HCT116 (cell line): ENCODE measurements at regions not wholly inside any gene's neighbourhood (a gene's known extent, or its start where the extent isn't known, plus 50 kb on each side); places are given as distances from the start of the nearest gene placed in this dataset.

ENCODE experiments used
- ATAC-seq: fragments of 200-7000 bp; cut with Tn5 transposase; 2 replicates; pipeline ENCODE4 v1.9.1; 2020; ENCODE audit warnings: mild to moderate bottlenecking, moderate library complexity
- BruUV-seq: library from RNA; stranded (reverse); fragments of 400-500 nt; replicated peaks from 2 replicates; lab custom pipeline; 2021; lab: Mats Ljungman, UMichigan
- CTCF ChIA-PET: fragments of 300-600 bp; sonication (Branson Sonifier 250); formaldehyde crosslinking; loops from one replicate; lab custom pipeline; 2021; ENCODE audit warnings: antibody characterized with exemption; lab: Charles Lee
- POLR2A ChIA-PET: fragments of 300-600, 350-600 bp; sonication (Branson Sonifier 250); formaldehyde crosslinking; loops from one replicate; lab custom pipeline; 2021; ENCODE audit warnings: antibody characterized with exemption; lab: Charles Lee
- RAD21 ChIA-PET, 2 experiments: fragments of 300-600 bp; sonication (Branson Sonifier 250); formaldehyde crosslinking; loops; one replicate each; lab custom pipeline; 2023; ENCODE audit warnings: low total read pairs in 2 of 2; ENCODE audit not compliant: uncharacterized antibody in 2 of 2, unreplicated experiment in 2 of 2, low non-redundant PET in 1 of 2; lab: Charles Lee
- DNase-seq: peaks from one replicate; pipeline ENCODE4 v3.0.0-alpha.2; 2010; ENCODE audit warnings: low read depth, low spot score
- H2AFZ ChIP-seq: fragments of 200-600 bp; shearing (Covaris generic), sonication (generic); 2 replicates; pipeline ENCODE4 v1.6.1; 2017; ENCODE audit warnings: low read depth, mixed run types, mixed read lengths, antibody characterized with exemption, low read length; ENCODE audit not compliant: poor library complexity, severe bottlenecking
- H3K27ac ChIP-seq: 2 replicates; pipeline ENCODE4 v1.5.1; 2012; ENCODE audit warnings: low read depth, low read length
- H3K27me3 ChIP-seq: fragments of 200-600 bp; sonication (generic); 2 replicates; pipeline ENCODE4 v1.6.1; 2016; ENCODE audit warnings: mixed run types, low read length, mixed read lengths; ENCODE audit not compliant: insufficient read depth
- H3K36me3 ChIP-seq, 2 experiments: fragments of 200-500 bp in 1 of 2; fragments of 200-600 bp in 1 of 2; sonication (Bioruptor generic) in 1 of 2; sonication (generic) in 1 of 2; 2 replicates each; pipeline versions ENCODE4 v1.5.1 to v1.6.1; 2014 to 2016; ENCODE audit warnings: low read length in 2 of 2, inconsistent platforms in 1 of 2, mixed read lengths in 1 of 2, mixed run types in 1 of 2; ENCODE audit not compliant: insufficient read depth in 2 of 2, control insufficient read depth in 1 of 2
- H3K4me1 ChIP-seq, 2 experiments: fragments of 200-600 bp in 1 of 2; sonication (generic) in 1 of 2; 2 replicates each; pipeline versions ENCODE4 v1.5.1 to v1.6.1; 2012 to 2017; ENCODE audit warnings: low read length in 2 of 2, inconsistent platforms in 1 of 2, mild to moderate bottlenecking in 1 of 2, mixed read lengths in 1 of 2, mixed run types in 1 of 2, moderate library complexity in 1 of 2; ENCODE audit not compliant: insufficient read depth in 2 of 2, control insufficient read depth in 1 of 2
- H3K4me2 ChIP-seq: fragments of 200-600 bp; sonication (generic); 2 replicates; pipeline ENCODE4 v1.6.1; 2017; ENCODE audit warnings: mixed run types, low read length, mixed read lengths
- H3K4me3 ChIP-seq, 2 experiments: fragments of 200-600 bp in 1 of 2; sonication (generic) in 1 of 2; replicated peaks in 1 of 2; 2 replicates each; pipeline ENCODE4 v1.5.1; 2011 to 2016; ENCODE audit warnings: low read length in 2 of 2, control low read depth in 1 of 2, low read depth in 1 of 2, mild to moderate bottlenecking in 1 of 2, mixed read lengths in 1 of 2, mixed run types in 1 of 2
- H3K79me2 ChIP-seq: fragments of 200-600 bp; sonication (generic); 2 replicates; pipeline ENCODE4 v1.6.1; 2017; ENCODE audit warnings: mild to moderate bottlenecking, mixed run types, low read length, moderate library complexity, mixed read lengths; ENCODE audit not compliant: insufficient read depth
- H3K9ac ChIP-seq: fragments of 200-600 bp; sonication (generic); 2 replicates; pipeline ENCODE4 v1.6.1; 2016; ENCODE audit warnings: low read length, mixed read lengths
- H3K9me2 ChIP-seq: fragments of 200-600 bp; sonication (generic), shearing (Covaris generic); 2 replicates; pipeline ENCODE4 v1.6.1; 2017; ENCODE audit warnings: mixed run types, mild to moderate bottlenecking, moderate library complexity; ENCODE audit not compliant: insufficient read depth
- H3K9me3 ChIP-seq, 2 experiments: fragments of 200-500 bp in 1 of 2; fragments of 200-600 bp in 1 of 2; sonication (Bioruptor generic) in 1 of 2; sonication (generic) in 1 of 2; 2 replicates each; pipeline ENCODE4 v1.6.1; 2014 to 2017; ENCODE audit warnings: low read length in 2 of 2, mixed read lengths in 2 of 2, inconsistent platforms in 1 of 2, low read depth in 1 of 2, mild to moderate bottlenecking in 1 of 2, mixed run types in 1 of 2, moderate library complexity in 1 of 2; ENCODE audit not compliant: control insufficient read depth in 1 of 2, insufficient read depth in 1 of 2
- H4K20me1 ChIP-seq: fragments of 200-600 bp; sonication (generic), shearing (Covaris generic); 2 replicates; pipeline ENCODE4 v1.6.1; 2017; ENCODE audit warnings: mixed run types, mild to moderate bottlenecking, moderate library complexity; ENCODE audit not compliant: insufficient read depth
- EGR1 ChIP-seq: IDR thresholded peaks from 2 replicates; pipeline ENCODE4 v1.6.1; 2012; ENCODE audit warnings: low read depth
- EZH2 ChIP-seq: fragments of 200-600 bp; sonication (generic); IDR thresholded peaks from 2 replicates; pipeline ENCODE4 v1.6.1; 2017; ENCODE audit warnings: antibody characterized with exemption, mixed run types
- JUND ChIP-seq: IDR thresholded peaks from 2 replicates; pipeline ENCODE4 v1.6.1; 2012
- POLR2AphosphoS5 ChIP-seq: IDR thresholded peaks from 2 replicates; pipeline ENCODE4 v1.6.1; 2011; ENCODE audit warnings: mild to moderate bottlenecking, low read depth, low read length, moderate library complexity
- RAD21 ChIP-seq: IDR thresholded peaks from 2 replicates; pipeline ENCODE4 v1.6.1; 2012; ENCODE audit warnings: low read depth, mild to moderate bottlenecking
- SIN3A ChIP-seq: IDR thresholded peaks from 2 replicates; pipeline ENCODE4 v1.6.1; 2012; ENCODE audit warnings: low read depth
- TCF7L2 ChIP-seq: IDR thresholded peaks from 2 replicates; pipeline ENCODE4 v1.7.0; 2011; ENCODE audit warnings: borderline replicate concordance, inconsistent platforms; ENCODE audit not compliant: insufficient read depth, insufficient read length; ENCODE audit errors: extremely low read depth
- ZFX ChIP-seq: fragments of 450-650 bp; IDR thresholded peaks from 2 replicates; pipeline ENCODE4 v1.6.1; 2017
- ZNF274 ChIP-seq: fragments of 200-500 bp; sonication (Bioruptor generic); IDR thresholded peaks from 2 replicates; pipeline ENCODE4 v1.6.1; 2014; ENCODE audit warnings: mild to moderate bottlenecking, low read depth, low read length, inconsistent platforms
- intact Hi-C: fragments of 100-400 bp; cut with micrococcal nuclease; formaldehyde crosslinking; loops from 2 replicates; pipeline ENCODE4 v1.10.0; 2022
- TF ChIP-seq, protein P1 (sequence below): IDR thresholded peaks from 2 replicates; pipeline ENCODE4 v1.6.1; 2012
- TF ChIP-seq, protein P2 (sequence below): IDR thresholded peaks from 2 replicates; pipeline ENCODE4 v1.6.1; 2012; ENCODE audit warnings: low read depth
- TF ChIP-seq, protein P3 (sequence below): IDR thresholded peaks from 2 replicates; pipeline ENCODE4 v1.6.1; 2012

DNA sequence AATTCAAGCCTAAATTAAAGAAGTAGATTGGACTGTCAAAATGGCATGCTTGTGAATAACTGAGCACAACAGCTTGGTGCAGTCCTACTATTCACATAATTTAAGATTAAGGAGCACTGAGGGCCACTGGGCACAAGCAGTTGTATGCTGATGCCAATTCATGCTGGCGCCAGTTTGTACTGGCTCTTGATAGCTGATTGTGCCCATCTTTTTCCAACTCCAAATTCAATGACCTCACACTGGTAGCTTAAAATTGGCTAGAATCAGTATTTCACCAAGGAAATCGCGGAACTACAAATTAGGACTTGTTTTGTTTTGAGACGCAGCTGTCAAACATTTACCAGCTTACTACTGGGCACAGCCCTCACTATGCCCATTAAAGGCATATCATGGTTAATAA, 969.2 kb downstream of the JRKL start:
- Histone ChIP-seq H2AFZ (no peak overlapping the region), H3K36me3 (no peaks in the 10 kb centered on the region), H3K27ac (no peak overlapping the region)
- ATAC-seq (no peak), DNase-seq (no peak)
- no peak for TF ChIP-seq ZNF274
- no peak for TF ChIP-seq SIN3A
- no peak for TF ChIP-seq JUND
- no peak for TF ChIP-seq EGR1
- no peak for TF ChIP-seq RAD21
- TF ChIP-seq ZFX, result no peak
- TF ChIP-seq, protein P1, sequence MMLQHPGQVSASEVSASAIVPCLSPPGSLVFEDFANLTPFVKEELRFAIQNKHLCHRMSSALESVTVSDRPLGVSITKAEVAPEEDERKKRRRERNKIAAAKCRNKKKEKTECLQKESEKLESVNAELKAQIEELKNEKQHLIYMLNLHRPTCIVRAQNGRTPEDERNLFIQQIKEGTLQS, result no peak
- TF ChIP-seq, protein P2, sequence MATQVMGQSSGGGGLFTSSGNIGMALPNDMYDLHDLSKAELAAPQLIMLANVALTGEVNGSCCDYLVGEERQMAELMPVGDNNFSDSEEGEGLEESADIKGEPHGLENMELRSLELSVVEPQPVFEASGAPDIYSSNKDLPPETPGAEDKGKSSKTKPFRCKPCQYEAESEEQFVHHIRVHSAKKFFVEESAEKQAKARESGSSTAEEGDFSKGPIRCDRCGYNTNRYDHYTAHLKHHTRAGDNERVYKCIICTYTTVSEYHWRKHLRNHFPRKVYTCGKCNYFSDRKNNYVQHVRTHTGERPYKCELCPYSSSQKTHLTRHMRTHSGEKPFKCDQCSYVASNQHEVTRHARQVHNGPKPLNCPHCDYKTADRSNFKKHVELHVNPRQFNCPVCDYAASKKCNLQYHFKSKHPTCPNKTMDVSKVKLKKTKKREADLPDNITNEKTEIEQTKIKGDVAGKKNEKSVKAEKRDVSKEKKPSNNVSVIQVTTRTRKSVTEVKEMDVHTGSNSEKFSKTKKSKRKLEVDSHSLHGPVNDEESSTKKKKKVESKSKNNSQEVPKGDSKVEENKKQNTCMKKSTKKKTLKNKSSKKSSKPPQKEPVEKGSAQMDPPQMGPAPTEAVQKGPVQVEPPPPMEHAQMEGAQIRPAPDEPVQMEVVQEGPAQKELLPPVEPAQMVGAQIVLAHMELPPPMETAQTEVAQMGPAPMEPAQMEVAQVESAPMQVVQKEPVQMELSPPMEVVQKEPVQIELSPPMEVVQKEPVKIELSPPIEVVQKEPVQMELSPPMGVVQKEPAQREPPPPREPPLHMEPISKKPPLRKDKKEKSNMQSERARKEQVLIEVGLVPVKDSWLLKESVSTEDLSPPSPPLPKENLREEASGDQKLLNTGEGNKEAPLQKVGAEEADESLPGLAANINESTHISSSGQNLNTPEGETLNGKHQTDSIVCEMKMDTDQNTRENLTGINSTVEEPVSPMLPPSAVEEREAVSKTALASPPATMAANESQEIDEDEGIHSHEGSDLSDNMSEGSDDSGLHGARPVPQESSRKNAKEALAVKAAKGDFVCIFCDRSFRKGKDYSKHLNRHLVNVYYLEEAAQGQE, result no peak
- no peak for TF ChIP-seq TCF7L2
- no peak for TF ChIP-seq POLR2AphosphoS5
- no peak for TF ChIP-seq EZH2
- TF ChIP-seq, protein P3, sequence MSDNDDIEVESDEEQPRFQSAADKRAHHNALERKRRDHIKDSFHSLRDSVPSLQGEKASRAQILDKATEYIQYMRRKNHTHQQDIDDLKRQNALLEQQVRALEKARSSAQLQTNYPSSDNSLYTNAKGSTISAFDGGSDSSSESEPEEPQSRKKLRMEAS, result no peak
- TF ChIP-seq, all 23 proteins: peak for 0
- H3K9ac ChIP-seq, result no peak overlapping the region
- POLR2A ChIA-PET, result no interaction called here
- no peak overlapping the region for H3K4me3 ChIP-seq
- no peaks in the 10 kb centered on the region for H3K27me3 ChIP-seq
- CTCF ChIA-PET, result no interaction called here
- no TSS peak for BruUV-seq
- RAD21 ChIA-PET, result no interaction called here
- no peak overlapping the region for H3K4me2 ChIP-seq
- no peaks in the 10 kb centered on the region for H3K4me1 ChIP-seq
- H3K9me3 ChIP-seq, result peaks cover 16 to 19% of the 10 kb centered on the region in 2 experiments; a peak in 3 of 4 replicates
- H3K79me2 ChIP-seq, result no peaks in the 10 kb centered on the region
- no peaks in the 10 kb centered on the region for H3K9me2 ChIP-seq
- intact Hi-C loops, result no loop called here
- no peaks in the 10 kb centered on the region for H4K20me1 ChIP-seq
